ENCODE measurements at regions not wholly inside any gene's neighbourhood (a gene's known extent, or its start where the extent isn't known, plus 50 kb on each side); places are given as distances from the start of the nearest gene placed in this dataset.

- DNase-seq (ENCODE audit: low read depth, low spot score): no peak
- H3K4me3 Mint-ChIP-seq: no peak overlapping the region
- H3K9me3 Mint-ChIP-seq: peaks cover 2% of the 10 kb centered on the region
- no peak overlapping the region for H3K27ac Mint-ChIP-seq (ENCODE audit: unreplicated experiment)
- H3K27me3 Mint-ChIP-seq (ENCODE audit: low read depth): no peaks in the 10 kb centered on the region
- TF ChIP-seq CTCF (conservative IDR thresholded peaks at IDR 0.05): no peak
- no peaks in the 10 kb centered on the region for H3K4me1 Mint-ChIP-seq
- H3K36me3 Mint-ChIP-seq (ENCODE audit: low read depth): no peaks in the 10 kb centered on the region
These were observed 366.2 kb upstream of the ADAMTS5 start for GRCh38 chr21:27333096-27333495.

GRCh38 chr21:27329255-27329851 is 362.5 kb upstream of the ADAMTS5 start:
- DNase-seq (ENCODE audit: low read depth, low spot score): no peak
- Mint-ChIP-seq H3K4me3 (no peak overlapping the region), H3K4me1 (no peaks in the 10 kb centered on the region), H3K27me3 (ENCODE audit: low read depth) (no peaks in the 10 kb centered on the region), H3K27ac (ENCODE audit: unreplicated experiment) (no peak overlapping the region), H3K36me3 (ENCODE audit: low read depth) (no peaks in the 10 kb centered on the region), H3K9me3 (peaks cover 2% of the 10 kb centered on the region)
- TF ChIP-seq CTCF (conservative IDR thresholded peaks at IDR 0.05): no peak

GRCh38 chr21:27326301-27326700 is 359.4 kb upstream of the ADAMTS5 start:
- no peak overlapping the region for H3K27ac Mint-ChIP-seq (ENCODE audit: unreplicated experiment)
- no peaks in the 10 kb centered on the region for H3K9me3 Mint-ChIP-seq
- DNase-seq (ENCODE audit: low read depth, low spot score): no peak
- no peak overlapping the region for H3K4me3 Mint-ChIP-seq
- H3K36me3 Mint-ChIP-seq (ENCODE audit: low read depth): no peaks in the 10 kb centered on the region
- TF ChIP-seq CTCF (conservative IDR thresholded peaks at IDR 0.05): no peak
- H3K4me1 Mint-ChIP-seq: no peaks in the 10 kb centered on the region
- no peaks in the 10 kb centered on the region for H3K27me3 Mint-ChIP-seq (ENCODE audit: low read depth)

- Mint-ChIP-seq H3K4me3 (no peak overlapping the region), H3K27me3 (ENCODE audit: low read depth) (no peaks in the 10 kb centered on the region), H3K36me3 (ENCODE audit: low read depth) (no peaks in the 10 kb centered on the region), H3K4me1 (no peaks in the 10 kb centered on the region), H3K9me3 (no peaks in the 10 kb centered on the region), H3K27ac (ENCODE audit: unreplicated experiment) (no peak overlapping the region)
- DNase-seq (ENCODE audit: low read depth, low spot score): no peak
- no peak for TF ChIP-seq CTCF (conservative IDR thresholded peaks at IDR 0.05)
These were observed 356.4 kb upstream of the ADAMTS5 start for GRCh38 chr21:27323331-27323730.

GRCh38 chr21:27321791-27322190 is 354.9 kb upstream of the ADAMTS5 start:
- TF ChIP-seq CTCF (conservative IDR thresholded peaks at IDR 0.05): no peak
- Mint-ChIP-seq H3K4me1 (no peaks in the 10 kb centered on the region), H3K9me3 (no peaks in the 10 kb centered on the region), H3K27ac (ENCODE audit: unreplicated experiment) (no peak overlapping the region), H3K4me3 (no peak overlapping the region), H3K36me3 (ENCODE audit: low read depth) (no peaks in the 10 kb centered on the region), H3K27me3 (ENCODE audit: low read depth) (no peaks in the 10 kb centered on the region)
- no peak for DNase-seq (ENCODE audit: low read depth, low spot score)

Data from neural crest cell (in vitro differentiated cells).